GM23248 (cell line): ENCODE measurements at regions not wholly inside any gene's neighbourhood (a gene's known extent, or its start where the extent isn't known, plus 50 kb on each side); places are given as distances from the start of the nearest gene placed in this dataset.

Experiments used
- DNase-seq: peaks from one replicate; pipeline ENCODE4 v3.0.0-alpha.2; 2015
- H2AFZ ChIP-seq: fragments of 200-600 bp; sonication (generic); 2 replicates; pipeline ENCODE4 v1.6.1; 2016; ENCODE audit warnings: antibody characterized with exemption
- H3F3A ChIP-seq: fragments of 200-600 bp; sonication (generic); 2 replicates; pipeline ENCODE4 v1.6.1; 2016; ENCODE audit warnings: mild to moderate bottlenecking, antibody characterized with exemption, mixed run types; ENCODE audit not compliant: insufficient read depth
- H3K27ac ChIP-seq: fragments of 200-600 bp; sonication (generic); 2 replicates; pipeline ENCODE4 v1.5.1; 2016; ENCODE audit warnings: mild to moderate bottlenecking
- H3K27me3 ChIP-seq: fragments of 200-600 bp; sonication (generic); replicated peaks from 2 replicates; pipeline ENCODE4 v1.6.1; 2016; ENCODE audit warnings: mild to moderate bottlenecking; ENCODE audit not compliant: insufficient read depth
- H3K36me3 ChIP-seq: fragments of 200-600 bp; sonication (generic); 2 replicates; pipeline ENCODE4 v1.6.1; 2016; ENCODE audit warnings: low read depth, mild to moderate bottlenecking
- H3K4me1 ChIP-seq: fragments of 200-600 bp; sonication (generic); 2 replicates; pipeline ENCODE4 v1.6.1; 2016; ENCODE audit warnings: mild to moderate bottlenecking; ENCODE audit not compliant: insufficient read depth
- H3K4me2 ChIP-seq: fragments of 200-600 bp; sonication (generic); one replicate; pipeline ENCODE4 v1.6.1; 2016; ENCODE audit warnings: mild to moderate bottlenecking; ENCODE audit not compliant: unreplicated experiment
- H3K4me3 ChIP-seq: fragments of 200-600 bp; sonication (generic); 2 replicates; pipeline ENCODE4 v1.5.1; 2016; ENCODE audit warnings: mild to moderate bottlenecking
- H3K79me2 ChIP-seq: fragments of 200-600 bp; sonication (generic); 2 replicates; pipeline ENCODE4 v1.6.1; 2016; ENCODE audit warnings: mild to moderate bottlenecking; ENCODE audit not compliant: insufficient read depth
- H3K9ac ChIP-seq: fragments of 200-600 bp; sonication (generic); 2 replicates; pipeline ENCODE4 v1.6.1; 2016; ENCODE audit warnings: mild to moderate bottlenecking
- H3K9me2 ChIP-seq: fragments of 200-600 bp; sonication (generic); 2 replicates; pipeline ENCODE4 v1.6.1; 2016; ENCODE audit warnings: mixed run types, mild to moderate bottlenecking, moderate library complexity; ENCODE audit not compliant: insufficient read depth
- H3K9me3 ChIP-seq: fragments of 200-600 bp; sonication (generic); one replicate; pipeline ENCODE4 v1.6.1; 2017; ENCODE audit warnings: low read depth
- H4K20me1 ChIP-seq: fragments of 200-600 bp; sonication (generic); 2 replicates; pipeline ENCODE4 v1.6.0; 2016; ENCODE audit not compliant: insufficient read depth
- EZH2 ChIP-seq: fragments of 200-600 bp; sonication (generic); IDR thresholded peaks from 2 replicates; pipeline ENCODE4 v1.6.1; 2018; ENCODE audit warnings: antibody characterized with exemption, mild to moderate bottlenecking; ENCODE audit not compliant: insufficient read depth, poor library complexity, severe bottlenecking
- EZH2phosphoT487 ChIP-seq: fragments of 200-600 bp; sonication (generic); IDR thresholded peaks from 2 replicates; pipeline ENCODE4 v1.6.1; 2018; ENCODE audit warnings: antibody characterized with exemption, moderate library complexity, mild to moderate bottlenecking, low read depth; ENCODE audit not compliant: insufficient read depth
- WGBS, 2 experiments: methylation state at CpG; one replicate each; pipeline ENCODE4 v1.1.6; 2015 to 2017; ENCODE audit warnings: low lambda C conversion rate in 2 of 2, low coverage in 1 of 2; ENCODE audit errors: missing lambda C conversion rate in 2 of 2; 5-methylcytosine and 5-hydroxymethylcytosine counted together
- in situ Hi-C: fragments of 300-500 bp; cut with MboI; formaldehyde crosslinking; loops from 2 replicates; pipeline ENCODE4 v1.15.0; 2020

GRCh38 chr2:45285311-45285710 lies 276.1 kb upstream of the SIX2 start:
- in situ Hi-C loops, result no loop called here
- Histone ChIP-seq H3K9me2 (no peaks in the 10 kb centered on the region), H3K4me3 (no peak overlapping the region), H4K20me1 (no peaks in the 10 kb centered on the region), H3K27me3 (no peaks in the 10 kb centered on the region), H3K4me2 (no peak overlapping the region), H3F3A (peaks cover 21% of the 10 kb centered on the region; the same call in 1 of the 2 replicates), H3K27ac (no peak overlapping the region), H3K36me3 (no peaks in the 10 kb centered on the region), H3K9me3 (no peaks in the 10 kb centered on the region), H2AFZ (no peak overlapping the region), H3K4me1 (peaks cover 23% of the 10 kb centered on the region), H3K9ac (no peak overlapping the region), H3K79me2 (no peaks in the 10 kb centered on the region)
- peak; percentile 74 for DNase-seq
- WGBS, 2 experiments, result 24 to 25% methylated on average over 5 of the region's 5 CpGs
- no peak for TF ChIP-seq EZH2
- no peak for TF ChIP-seq EZH2phosphoT487

DNA sequence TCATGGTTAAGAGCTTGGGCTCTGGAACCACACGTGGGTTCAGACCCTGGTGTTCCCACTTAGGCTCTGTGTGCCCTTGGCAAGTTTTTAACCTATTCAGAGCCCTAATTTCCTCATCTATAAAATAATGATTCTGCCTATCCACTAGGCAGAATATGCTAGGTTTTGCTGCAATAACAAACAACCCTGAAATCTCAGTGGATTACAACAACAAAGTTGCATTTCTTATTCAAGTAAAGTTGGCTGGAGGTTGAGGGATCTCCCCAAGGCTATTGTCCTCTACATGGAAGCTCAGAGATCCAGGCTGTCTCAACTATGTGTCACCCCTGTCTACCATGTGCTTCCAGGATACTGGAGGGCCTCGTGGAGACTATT lies 275.4 kb upstream of the SIX2 start:
- no peak overlapping the region for H3K9ac ChIP-seq
- H4K20me1 ChIP-seq, result no peaks in the 10 kb centered on the region
- in situ Hi-C loops, result no loop called here
- 55 to 77% methylated on average over 2 of the region's 2 CpGs for WGBS, 2 experiments
- no peaks in the 10 kb centered on the region for H3K36me3 ChIP-seq
- H3K27me3 ChIP-seq, result no peaks in the 10 kb centered on the region
- H3F3A ChIP-seq, result peaks cover 21% of the 10 kb centered on the region; the same call in 1 of the 2 replicates
- H3K4me3 ChIP-seq, result no peak overlapping the region
- TF ChIP-seq EZH2, result no peak
- no peak for TF ChIP-seq EZH2phosphoT487
- no peaks in the 10 kb centered on the region for H3K9me2 ChIP-seq
- no peak overlapping the region for H3K27ac ChIP-seq
- no peak overlapping the region for H3K4me2 ChIP-seq
- DNase-seq, result no peak
- H3K4me1 ChIP-seq, result peaks cover 23% of the 10 kb centered on the region
- no peaks in the 10 kb centered on the region for H3K79me2 ChIP-seq
- no peak overlapping the region for H2AFZ ChIP-seq
- H3K9me3 ChIP-seq, result no peaks in the 10 kb centered on the region

GRCh38 chr2:45283764-45284620 lies 274.7 kb upstream of the SIX2 start:
- Histone ChIP-seq H3K4me2 (no peak overlapping the region), H3K9me3 (no peaks in the 10 kb centered on the region), H2AFZ (no peak overlapping the region), H3K9ac (no peak overlapping the region), H3K4me3 (no peak overlapping the region), H3K27me3 (no peaks in the 10 kb centered on the region), H4K20me1 (no peaks in the 10 kb centered on the region), H3F3A (peaks cover 21% of the 10 kb centered on the region; the same call in 1 of the 2 replicates), H3K4me1 (peaks cover 23% of the 10 kb centered on the region), H3K36me3 (no peaks in the 10 kb centered on the region), H3K27ac (no peak overlapping the region), H3K79me2 (no peaks in the 10 kb centered on the region), H3K9me2 (no peaks in the 10 kb centered on the region)
- DNase-seq, result peak; percentile 90
- in situ Hi-C loops, result no loop called here
- 59 to 62% methylated on average over 8 to 10 of the region's 10 CpGs for WGBS, 2 experiments
- TF ChIP-seq EZH2 (no peak), EZH2phosphoT487 (no peak)

DNA sequence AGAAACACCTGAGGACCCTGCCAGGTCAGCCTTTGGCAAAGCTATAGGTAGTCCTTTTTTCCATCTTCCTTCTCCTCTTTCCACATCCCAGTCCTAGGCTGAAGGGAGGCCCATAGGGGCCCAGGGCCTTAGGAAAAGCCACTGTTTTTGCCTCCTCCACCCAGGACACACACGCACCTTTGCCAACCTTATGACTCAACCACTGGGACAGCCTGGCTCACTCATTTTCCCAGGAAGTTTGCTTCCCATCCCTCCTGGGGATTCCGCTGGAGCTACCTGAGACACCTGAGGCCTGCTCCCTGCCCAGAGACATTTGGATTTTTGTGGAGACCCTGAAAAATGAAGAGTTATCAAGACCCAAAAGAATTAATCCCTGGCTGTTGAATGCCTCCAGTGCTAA lies 273.4 kb upstream of the SIX2 start:
- Histone ChIP-seq H3K79me2 (no peaks in the 10 kb centered on the region), H3K27ac (no peak overlapping the region)

More for the DNA sequence above, 273.4 kb upstream of the SIX2 start:
- Histone ChIP-seq H3K4me1 (peaks cover 21% of the 10 kb centered on the region), H3F3A (peaks cover 15% of the 10 kb centered on the region; the same call in 1 of the 2 replicates), H3K4me2 (no peak overlapping the region), H3K4me3 (no peak overlapping the region), H3K36me3 (no peaks in the 10 kb centered on the region), H3K9ac (no peak overlapping the region), H4K20me1 (no peaks in the 10 kb centered on the region), H3K9me2 (no peaks in the 10 kb centered on the region), H3K9me3 (no peaks in the 10 kb centered on the region), H2AFZ (no peak overlapping the region), H3K27me3 (no peaks in the 10 kb centered on the region)
- WGBS, 2 experiments, result 97 to 100% methylated on average over 2 of the region's 2 CpGs
- no peak for DNase-seq
- in situ Hi-C loops, result no loop called here
- TF ChIP-seq EZH2phosphoT487 (no peak), EZH2 (no peak)
